ENCODE measurements at regions not wholly inside any gene's neighbourhood (a gene's known extent, or its start where the extent isn't known, plus 50 kb on each side); places are given as distances from the start of the nearest gene placed in this dataset.

DNA sequence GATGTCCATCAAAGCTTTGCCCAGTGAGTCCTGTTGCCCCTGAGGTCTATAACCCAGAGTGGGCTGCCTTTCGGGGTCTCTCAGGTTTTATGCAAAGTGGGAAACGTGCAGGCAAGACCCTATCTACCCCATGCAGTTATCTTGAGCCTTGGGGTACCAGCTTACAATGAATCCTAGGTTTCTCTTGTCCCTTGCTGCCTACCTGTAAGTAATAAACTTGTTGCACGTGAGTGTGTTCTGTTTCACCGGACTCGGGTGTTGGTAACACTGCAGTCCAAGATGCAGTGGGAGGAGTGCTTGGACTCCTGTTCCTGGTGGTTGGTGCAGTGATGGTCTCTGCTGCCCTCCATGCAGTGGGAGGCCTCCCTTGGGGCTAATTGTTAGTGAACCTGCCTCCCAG lies 85.6 kb upstream of the ALDH1B1 start:
- Histone ChIP-seq H3K9me3 (ENCODE audit: insufficient read depth, low read length) (no peaks in the 10 kb centered on the region), H3F3A (ENCODE audit: insufficient read depth) (no peaks in the 10 kb centered on the region), H3K4me3 (ENCODE audit: insufficient read depth, low read length, poor library complexity, severe bottlenecking) (no peak overlapping the region), H3K4me2 (ENCODE audit: low read depth, low read length, poor library complexity, severe bottlenecking) (no peak overlapping the region), H3K27me3 (ENCODE audit: low read length) (no peaks in the 10 kb centered on the region), H2AFZ (ENCODE audit: low read depth, low read length, severe bottlenecking) (no peak overlapping the region), H3K27ac (ENCODE audit: low read depth, low read length) (no peak overlapping the region), H3K9ac (ENCODE audit: low read length) (no peak overlapping the region), H3K79me2 (ENCODE audit: insufficient read depth, low read length) (no peaks in the 10 kb centered on the region), H4K20me1 (ENCODE audit: low read depth, low read length) (no peaks in the 10 kb centered on the region), H3K36me3 (ENCODE audit: low read length) (no peaks in the 10 kb centered on the region), H3K9me2 (replicated peaks; ENCODE audit: insufficient read depth, low read length) (no peaks in the 10 kb centered on the region)
- TF ChIP-seq, protein P1, sequence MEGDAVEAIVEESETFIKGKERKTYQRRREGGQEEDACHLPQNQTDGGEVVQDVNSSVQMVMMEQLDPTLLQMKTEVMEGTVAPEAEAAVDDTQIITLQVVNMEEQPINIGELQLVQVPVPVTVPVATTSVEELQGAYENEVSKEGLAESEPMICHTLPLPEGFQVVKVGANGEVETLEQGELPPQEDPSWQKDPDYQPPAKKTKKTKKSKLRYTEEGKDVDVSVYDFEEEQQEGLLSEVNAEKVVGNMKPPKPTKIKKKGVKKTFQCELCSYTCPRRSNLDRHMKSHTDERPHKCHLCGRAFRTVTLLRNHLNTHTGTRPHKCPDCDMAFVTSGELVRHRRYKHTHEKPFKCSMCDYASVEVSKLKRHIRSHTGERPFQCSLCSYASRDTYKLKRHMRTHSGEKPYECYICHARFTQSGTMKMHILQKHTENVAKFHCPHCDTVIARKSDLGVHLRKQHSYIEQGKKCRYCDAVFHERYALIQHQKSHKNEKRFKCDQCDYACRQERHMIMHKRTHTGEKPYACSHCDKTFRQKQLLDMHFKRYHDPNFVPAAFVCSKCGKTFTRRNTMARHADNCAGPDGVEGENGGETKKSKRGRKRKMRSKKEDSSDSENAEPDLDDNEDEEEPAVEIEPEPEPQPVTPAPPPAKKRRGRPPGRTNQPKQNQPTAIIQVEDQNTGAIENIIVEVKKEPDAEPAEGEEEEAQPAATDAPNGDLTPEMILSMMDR (IDR thresholded peaks at IDR 0.05; ENCODE audit: insufficient read depth, low read length, poor library complexity, severe bottlenecking), result no peak
- no peak for TF ChIP-seq EZH2phosphoT487 (conservative IDR thresholded peaks at IDR 0.05; ENCODE audit: low read length)

DNA sequence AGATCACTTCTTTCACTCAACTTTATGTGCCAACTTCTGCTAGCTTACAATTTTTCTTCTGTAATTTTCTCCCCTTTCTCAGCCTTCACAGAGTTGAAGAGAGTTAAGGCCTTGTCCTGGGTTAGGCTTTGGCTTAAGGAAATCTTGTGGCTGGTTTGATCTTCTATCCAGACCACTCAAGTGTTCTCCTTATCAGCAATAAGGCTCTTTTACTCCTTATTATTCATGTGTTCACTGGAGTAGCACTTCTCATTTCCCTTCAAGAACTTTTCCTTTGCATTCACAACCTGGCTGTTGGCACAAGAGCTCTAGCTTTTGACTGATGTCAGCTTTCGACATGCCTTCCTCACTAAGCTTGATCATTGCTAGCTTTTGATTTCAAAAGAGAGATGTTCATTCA lies 86.9 kb upstream of the ALDH1B1 start:
- H3K27me3 ChIP-seq (ENCODE audit: low read length), result no peaks in the 10 kb centered on the region
- no peak overlapping the region for H3K9ac ChIP-seq (ENCODE audit: low read length)
- no peaks in the 10 kb centered on the region for H3K36me3 ChIP-seq (ENCODE audit: low read length)
- H3K4me3 ChIP-seq (ENCODE audit: insufficient read depth, low read length, poor library complexity, severe bottlenecking), result no peak overlapping the region
- no peak overlapping the region for H3K27ac ChIP-seq (ENCODE audit: low read depth, low read length)
- H4K20me1 ChIP-seq (ENCODE audit: low read depth, low read length), result no peaks in the 10 kb centered on the region
- no peaks in the 10 kb centered on the region for H3K9me2 ChIP-seq (replicated peaks; ENCODE audit: insufficient read depth, low read length)
- H3F3A ChIP-seq (ENCODE audit: insufficient read depth), result no peaks in the 10 kb centered on the region
- TF ChIP-seq, protein P1 (IDR thresholded peaks at IDR 0.05; ENCODE audit: insufficient read depth, low read length, poor library complexity, severe bottlenecking), result no peak
- TF ChIP-seq EZH2phosphoT487 (conservative IDR thresholded peaks at IDR 0.05; ENCODE audit: low read length), result no peak
- H3K79me2 ChIP-seq (ENCODE audit: insufficient read depth, low read length), result no peaks in the 10 kb centered on the region
- H3K4me2 ChIP-seq (ENCODE audit: low read depth, low read length, poor library complexity, severe bottlenecking), result no peak overlapping the region
- H3K9me3 ChIP-seq (ENCODE audit: insufficient read depth, low read length), result no peaks in the 10 kb centered on the region
- no peak overlapping the region for H2AFZ ChIP-seq (ENCODE audit: low read depth, low read length, severe bottlenecking)

DNA sequence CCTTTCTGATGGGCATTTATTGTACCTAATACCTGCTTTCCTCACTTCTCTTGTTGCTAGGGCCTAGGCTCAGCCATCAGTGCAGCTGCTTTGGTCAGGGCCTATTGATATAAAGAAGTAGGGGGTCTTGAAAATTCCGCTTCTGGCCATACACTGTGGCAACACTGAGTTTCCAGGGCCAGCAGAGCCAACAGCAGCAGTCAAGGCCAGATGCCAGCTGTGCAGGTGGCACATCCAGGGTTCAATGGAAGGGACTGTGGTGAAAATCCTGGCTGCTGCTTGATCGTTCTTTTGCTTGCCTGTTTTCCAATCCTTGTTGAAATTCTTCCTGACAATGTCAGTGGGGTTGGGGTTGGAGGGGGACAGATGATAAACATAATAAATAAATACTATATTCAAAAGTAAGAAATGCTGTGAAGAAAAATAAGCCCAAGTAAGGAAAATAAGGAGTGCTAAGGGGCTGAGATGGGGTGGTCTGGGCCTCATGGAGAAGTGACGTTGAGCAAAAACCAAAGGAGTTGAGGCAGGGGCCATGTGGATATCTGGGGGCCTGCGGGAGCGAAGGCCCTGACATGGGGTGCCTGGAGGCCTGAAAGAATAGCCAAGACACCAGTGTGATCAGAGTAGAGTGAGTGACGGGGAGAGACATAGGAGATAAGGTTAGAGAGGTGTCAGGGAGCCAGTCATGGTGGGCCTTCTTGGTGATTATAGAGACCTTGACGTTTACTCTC lies 91.0 kb upstream of the ALDH1B1 start:
- H3K27me3 ChIP-seq (ENCODE audit: low read length), result no peaks in the 10 kb centered on the region
- no peaks in the 10 kb centered on the region for H3K36me3 ChIP-seq (ENCODE audit: low read length)
- H3F3A ChIP-seq (ENCODE audit: insufficient read depth), result no peaks in the 10 kb centered on the region
- H3K4me2 ChIP-seq (ENCODE audit: low read depth, low read length, poor library complexity, severe bottlenecking), result no peak overlapping the region
- no peaks in the 10 kb centered on the region for H3K9me3 ChIP-seq (ENCODE audit: insufficient read depth, low read length)
- no peaks in the 10 kb centered on the region for H4K20me1 ChIP-seq (ENCODE audit: low read depth, low read length)
- no peaks in the 10 kb centered on the region for H3K79me2 ChIP-seq (ENCODE audit: insufficient read depth, low read length)
- no peak overlapping the region for H2AFZ ChIP-seq (ENCODE audit: low read depth, low read length, severe bottlenecking)
- H3K27ac ChIP-seq (ENCODE audit: low read depth, low read length), result no peak overlapping the region
- H3K9ac ChIP-seq (ENCODE audit: low read length), result no peak overlapping the region
- no peaks in the 10 kb centered on the region for H3K9me2 ChIP-seq (replicated peaks; ENCODE audit: insufficient read depth, low read length)
- no peak overlapping the region for H3K4me3 ChIP-seq (ENCODE audit: insufficient read depth, low read length, poor library complexity, severe bottlenecking)
- TF ChIP-seq, protein P1 (IDR thresholded peaks at IDR 0.05; ENCODE audit: insufficient read depth, low read length, poor library complexity, severe bottlenecking), result no peak
- TF ChIP-seq EZH2phosphoT487 (conservative IDR thresholded peaks at IDR 0.05; ENCODE audit: low read length), result no peak

All from SU-DHL-6 (cell line).